Coronary artery (tissue), 2 donors: ENCODE measurements at regions not wholly inside any gene's neighbourhood (a gene's known extent, or its start where the extent isn't known, plus 50 kb on each side); places are given as distances from the start of the nearest gene placed in this dataset.

Experiments used
- DNase-seq: peaks from one replicate; pipeline ENCODE4 v3.0.0-alpha.2; 2017; ENCODE audit warnings: low spot score
- H3K27ac ChIP-seq, 2 donors: fragments of 200-600 bp; sonication (generic); one replicate each; pipeline ENCODE4 v1.5.1; 2016 to 2019
- H3K4me3 ChIP-seq: fragments of 200-600 bp; sonication (generic); 2 replicates; pipeline ENCODE4 v1.5.1; 2016; ENCODE audit warnings: mild to moderate bottlenecking, moderate library complexity
- TF ChIP-seq, protein P1 (sequence below): fragments of 200-600 bp; sonication (generic); IDR thresholded peaks from one replicate; pipeline ENCODE4 v1.5.1; 2019; ENCODE audit warnings: antibody characterized with exemption

DNA sequence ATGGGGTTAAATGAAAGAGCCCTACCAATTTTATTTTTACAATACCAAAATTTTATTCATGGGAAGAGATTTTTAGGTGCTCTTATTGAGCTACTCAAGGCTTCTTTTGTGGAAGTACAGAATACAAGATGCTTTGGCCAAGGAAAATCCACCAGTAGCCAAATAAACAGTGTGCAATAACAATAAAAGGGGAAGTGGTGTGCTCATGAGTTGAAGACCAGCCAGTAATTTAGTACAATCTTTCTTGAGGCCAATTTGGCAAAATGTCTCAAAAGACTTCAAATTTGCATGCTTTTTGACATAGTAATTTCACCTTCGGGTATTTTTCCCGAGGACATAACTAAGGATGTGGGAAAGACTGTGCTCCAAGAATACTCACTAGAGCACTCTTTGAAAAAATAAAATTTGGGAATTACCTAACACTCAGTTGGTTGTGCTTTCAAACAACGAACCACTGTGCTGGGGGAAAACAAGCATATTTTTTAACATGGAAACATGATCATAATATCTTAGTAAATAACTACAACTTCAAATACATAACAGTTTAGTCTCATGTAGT is 294.0 kb downstream of the DIPK2A start:
- H3K4me3 ChIP-seq, result no peak overlapping the region
- no peak overlapping the region for H3K27ac ChIP-seq
- no peak for DNase-seq
- TF ChIP-seq, protein P1, sequence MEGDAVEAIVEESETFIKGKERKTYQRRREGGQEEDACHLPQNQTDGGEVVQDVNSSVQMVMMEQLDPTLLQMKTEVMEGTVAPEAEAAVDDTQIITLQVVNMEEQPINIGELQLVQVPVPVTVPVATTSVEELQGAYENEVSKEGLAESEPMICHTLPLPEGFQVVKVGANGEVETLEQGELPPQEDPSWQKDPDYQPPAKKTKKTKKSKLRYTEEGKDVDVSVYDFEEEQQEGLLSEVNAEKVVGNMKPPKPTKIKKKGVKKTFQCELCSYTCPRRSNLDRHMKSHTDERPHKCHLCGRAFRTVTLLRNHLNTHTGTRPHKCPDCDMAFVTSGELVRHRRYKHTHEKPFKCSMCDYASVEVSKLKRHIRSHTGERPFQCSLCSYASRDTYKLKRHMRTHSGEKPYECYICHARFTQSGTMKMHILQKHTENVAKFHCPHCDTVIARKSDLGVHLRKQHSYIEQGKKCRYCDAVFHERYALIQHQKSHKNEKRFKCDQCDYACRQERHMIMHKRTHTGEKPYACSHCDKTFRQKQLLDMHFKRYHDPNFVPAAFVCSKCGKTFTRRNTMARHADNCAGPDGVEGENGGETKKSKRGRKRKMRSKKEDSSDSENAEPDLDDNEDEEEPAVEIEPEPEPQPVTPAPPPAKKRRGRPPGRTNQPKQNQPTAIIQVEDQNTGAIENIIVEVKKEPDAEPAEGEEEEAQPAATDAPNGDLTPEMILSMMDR, result no peak

DNA sequence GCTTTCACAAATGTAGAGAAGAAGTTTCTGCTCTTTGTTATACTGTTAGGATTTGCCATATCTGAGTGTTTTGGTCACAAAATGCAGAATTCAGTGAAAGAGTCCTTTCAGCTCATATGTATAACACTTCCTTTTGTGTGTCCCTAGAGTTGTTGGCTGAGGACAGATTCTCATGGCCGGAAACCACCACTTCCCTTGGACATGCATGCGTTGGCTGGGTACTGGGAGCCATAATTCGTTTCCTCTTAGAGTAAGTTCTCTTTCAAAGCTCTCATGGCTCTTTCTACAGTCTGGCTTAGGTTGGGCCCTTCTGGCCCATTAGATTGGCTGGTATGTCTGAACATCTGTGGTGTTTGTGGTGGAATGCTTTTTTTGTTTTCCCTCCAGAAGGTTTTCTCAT is 298.5 kb downstream of the DIPK2A start:
- TF ChIP-seq, protein P1, result no peak
- DNase-seq, result no peak
- Histone ChIP-seq H3K4me3 (no peak overlapping the region), H3K27ac (no peak overlapping the region)

DNA sequence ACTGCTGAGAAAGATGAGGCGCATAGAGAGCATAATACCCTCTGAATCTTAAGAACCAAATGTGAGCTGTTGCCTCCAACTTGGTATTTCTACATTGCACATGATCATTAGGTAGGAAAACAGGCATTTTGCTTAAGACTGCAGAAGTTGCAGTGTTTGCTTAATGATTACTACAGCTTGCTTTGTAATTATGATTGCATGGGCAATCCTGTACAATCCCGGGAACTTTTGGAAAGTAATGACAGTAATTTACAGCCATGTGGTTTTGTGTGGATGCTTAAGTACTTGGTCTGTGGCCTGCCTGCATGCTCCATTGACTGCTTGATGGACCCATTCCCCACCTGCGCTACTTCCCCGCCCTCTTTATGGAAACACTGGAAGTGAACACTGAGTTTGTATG is 301.1 kb downstream of the DIPK2A start:
- H3K4me3 ChIP-seq, result no peak overlapping the region
- DNase-seq, result no peak
- TF ChIP-seq, protein P1, result no peak
- no peak overlapping the region for H3K27ac ChIP-seq

DNA sequence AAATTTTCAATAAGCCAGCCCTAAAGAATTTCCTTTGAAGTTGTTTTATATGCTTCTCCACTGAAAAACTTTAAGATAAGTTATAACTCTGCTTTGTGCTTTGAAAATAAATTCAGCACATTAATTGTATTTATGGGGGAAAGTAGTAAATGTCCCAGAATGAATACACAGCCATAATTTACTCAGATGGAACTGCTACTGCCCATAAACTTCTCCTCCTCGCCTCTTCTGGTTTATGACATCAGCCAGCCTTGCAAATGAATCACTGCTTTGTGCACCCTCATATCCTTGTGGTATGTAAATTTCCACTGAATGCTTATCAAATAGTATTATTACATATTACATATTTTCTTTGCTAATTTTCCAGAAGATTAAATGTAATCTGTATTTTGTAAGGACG is 302.0 kb downstream of the DIPK2A start:
- H3K27ac ChIP-seq, result no peak overlapping the region
- no peak overlapping the region for H3K4me3 ChIP-seq
- DNase-seq, result no peak
- TF ChIP-seq, protein P1, result no peak

DNA sequence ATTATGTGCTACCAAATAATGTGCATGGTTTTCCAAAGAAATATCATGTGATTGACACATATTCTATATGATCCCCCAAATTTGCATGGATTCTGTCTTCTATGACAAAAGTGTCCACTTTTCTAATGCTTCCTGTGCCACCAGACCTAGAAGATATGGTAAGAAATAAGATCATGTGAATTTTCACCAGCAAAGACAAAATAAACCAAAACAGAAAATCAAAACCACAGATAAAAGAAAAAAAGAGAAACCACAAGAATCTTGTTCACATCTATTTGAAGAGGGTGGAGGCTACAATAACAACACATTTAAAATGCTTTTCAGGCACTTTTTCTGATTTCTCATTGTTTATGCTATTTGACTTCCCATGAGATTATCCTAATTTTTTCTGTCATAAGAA is 303.4 kb downstream of the DIPK2A start:
- DNase-seq, result no peak

DNA sequence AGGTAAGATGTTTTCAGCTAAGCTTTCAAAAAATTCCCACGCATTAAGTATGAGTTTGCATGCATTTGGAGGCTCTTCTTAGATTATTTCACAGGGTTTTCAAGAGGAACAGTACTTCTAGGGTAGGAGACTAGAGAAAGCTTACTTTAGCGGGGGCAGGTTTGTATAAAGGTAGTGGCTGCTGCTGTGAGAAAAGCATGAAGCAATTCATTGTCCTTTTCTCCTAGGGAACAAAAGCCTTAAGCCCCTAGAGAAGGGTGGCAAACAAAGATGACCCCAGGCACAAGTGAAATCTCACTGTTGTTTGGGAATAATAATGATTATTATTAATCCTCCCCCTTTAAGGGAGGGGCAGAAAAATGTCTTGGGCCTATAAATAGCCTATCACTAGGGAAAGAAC is 310.7 kb downstream of the DIPK2A start:
- TF ChIP-seq, protein P1, result no peak
- DNase-seq, result no peak
- Histone ChIP-seq H3K27ac (no peak overlapping the region), H3K4me3 (no peak overlapping the region)

More for the DNA sequence above, 303.4 kb downstream of the DIPK2A start:
- TF ChIP-seq, protein P1, result no peak
- Histone ChIP-seq H3K27ac (no peak overlapping the region), H3K4me3 (no peak overlapping the region)

DNA sequence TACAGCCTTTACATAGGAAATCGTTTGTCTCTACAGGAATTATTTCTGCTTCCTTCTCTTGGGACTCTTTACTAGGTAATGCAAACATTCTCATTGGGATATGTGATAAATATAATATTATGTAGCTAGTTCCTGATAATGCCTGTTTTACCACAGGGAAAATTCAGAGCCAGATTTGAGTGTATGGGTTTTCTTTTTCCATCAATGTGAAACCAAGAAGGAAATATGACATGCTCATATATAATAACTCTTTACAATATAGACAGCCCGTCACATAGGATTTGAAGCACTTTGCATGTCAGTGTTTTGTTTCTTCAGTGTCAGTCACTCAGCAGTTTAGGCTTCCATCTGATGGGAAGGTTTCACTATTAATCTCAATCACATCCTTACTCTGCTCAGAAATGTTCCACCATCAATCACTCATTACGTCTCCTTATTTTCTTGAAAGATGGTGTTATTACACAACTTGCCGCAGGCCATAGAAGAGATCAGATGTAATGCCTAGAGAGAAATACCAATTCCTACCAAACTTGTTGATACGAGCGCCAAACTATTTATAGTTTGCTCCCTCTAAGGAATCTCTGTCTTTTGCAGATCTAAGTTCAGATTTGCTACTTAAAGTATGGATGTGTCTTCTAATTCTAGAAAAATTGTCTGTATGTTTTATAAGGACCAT is 314.8 kb downstream of the DIPK2A start:
- TF ChIP-seq, protein P1, result no peak
- Histone ChIP-seq H3K4me3 (no peak overlapping the region), H3K27ac (no peak overlapping the region)
- DNase-seq, result no peak
